ENCODE measurements at regions not wholly inside any gene's neighbourhood (a gene's known extent, or its start where the extent isn't known, plus 50 kb on each side); places are given as distances from the start of the nearest gene placed in this dataset.

DNA sequence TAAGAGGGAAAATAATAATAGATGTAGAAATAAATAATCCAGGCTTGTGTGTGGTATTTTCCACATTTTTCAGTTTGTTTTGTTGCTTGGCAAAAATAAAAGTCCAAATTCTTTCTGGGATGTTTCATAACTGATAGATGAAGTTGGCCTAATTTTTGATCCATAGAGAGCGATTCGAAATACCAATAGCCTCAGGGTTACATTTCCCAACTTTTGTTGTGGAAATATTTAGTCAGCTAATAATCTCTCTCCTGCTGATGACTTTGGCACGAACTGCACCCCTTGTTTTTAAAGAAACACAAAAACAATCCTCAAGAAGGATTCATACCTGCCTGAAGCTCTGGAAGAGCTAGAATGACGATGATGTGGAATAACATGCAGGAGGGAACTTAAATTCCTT is 483.2 kb downstream of the ADRA2A start:
- CTCF ChIA-PET = no interaction called here
- Histone ChIP-seq H3K9me3 (ENCODE audit: control insufficient read depth, insufficient read depth, low read depth, low read length) (no peaks in the 10 kb centered on the region), H3K4me3 (ENCODE audit: low read depth, low read length) (no peak overlapping the region), H3K4me1 (ENCODE audit: control insufficient read depth, insufficient read depth, low read length) (no peaks in the 10 kb centered on the region), H3K27ac (ENCODE audit: extremely low read depth, low read depth, low read length) (no peak overlapping the region), H3K36me3 (ENCODE audit: control insufficient read depth in 2 of 2, insufficient read depth in 1 of 2, low read length in 2 of 2) (no peaks in the 10 kb centered on the region)
- TF ChIP-seq, protein P1, sequence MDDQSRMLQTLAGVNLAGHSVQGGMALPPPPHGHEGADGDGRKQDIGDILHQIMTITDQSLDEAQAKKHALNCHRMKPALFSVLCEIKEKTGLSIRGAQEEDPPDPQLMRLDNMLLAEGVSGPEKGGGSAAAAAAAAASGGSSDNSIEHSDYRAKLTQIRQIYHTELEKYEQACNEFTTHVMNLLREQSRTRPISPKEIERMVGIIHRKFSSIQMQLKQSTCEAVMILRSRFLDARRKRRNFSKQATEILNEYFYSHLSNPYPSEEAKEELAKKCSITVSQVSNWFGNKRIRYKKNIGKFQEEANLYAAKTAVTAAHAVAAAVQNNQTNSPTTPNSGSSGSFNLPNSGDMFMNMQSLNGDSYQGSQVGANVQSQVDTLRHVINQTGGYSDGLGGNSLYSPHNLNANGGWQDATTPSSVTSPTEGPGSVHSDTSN (CRISPR knock-in tag; IDR thresholded peaks at IDR 0.05) = no peak
- POLR2A ChIA-PET = no interaction called here

DNA sequence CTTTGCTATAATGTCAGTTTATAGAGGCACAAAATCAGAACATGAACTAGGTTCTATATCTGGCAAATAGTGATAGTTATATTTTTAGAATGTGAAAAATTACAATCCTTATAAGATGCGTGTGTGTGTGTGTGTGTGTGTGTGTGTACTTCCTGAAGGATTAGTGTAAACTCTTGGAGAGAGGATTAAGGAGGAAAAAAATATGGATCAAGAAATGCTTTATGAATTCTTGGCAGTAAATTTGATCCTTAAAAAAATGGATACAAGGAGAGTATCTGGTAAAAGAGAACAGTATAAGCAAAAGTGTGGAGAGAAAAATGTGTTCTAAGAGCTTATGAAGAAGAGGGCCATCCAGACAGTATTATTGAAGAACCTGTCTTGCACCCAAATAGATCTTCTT is 484.3 kb downstream of the ADRA2A start:
- POLR2A ChIA-PET = no interaction called here
- Histone ChIP-seq H3K27ac (ENCODE audit: extremely low read depth, low read depth, low read length) (no peak overlapping the region), H3K9me3 (ENCODE audit: control insufficient read depth, insufficient read depth, low read depth, low read length) (no peaks in the 10 kb centered on the region), H3K4me1 (ENCODE audit: control insufficient read depth, insufficient read depth, low read length) (no peaks in the 10 kb centered on the region), H3K36me3 (ENCODE audit: control insufficient read depth in 2 of 2, insufficient read depth in 1 of 2, low read length in 2 of 2) (no peaks in the 10 kb centered on the region), H3K4me3 (ENCODE audit: low read depth, low read length) (no peak overlapping the region)
- CTCF ChIA-PET = interaction anchor here (0.7 to 1.3 kb wide), 2 partner anchors 275 to 485 kb away, joined by 3 read pairs; no protein-coding TSS in a partner anchor
- TF ChIP-seq ZNF521 (tag by site-specific recombination; IDR thresholded peaks at IDR 0.05) (no peak), ZNF248 (tag by site-specific recombination; IDR thresholded peaks at IDR 0.05) (no peak), SCRT2 (tag by site-specific recombination; IDR thresholded peaks at IDR 0.05) (no peak)
- TF ChIP-seq, protein P2, sequence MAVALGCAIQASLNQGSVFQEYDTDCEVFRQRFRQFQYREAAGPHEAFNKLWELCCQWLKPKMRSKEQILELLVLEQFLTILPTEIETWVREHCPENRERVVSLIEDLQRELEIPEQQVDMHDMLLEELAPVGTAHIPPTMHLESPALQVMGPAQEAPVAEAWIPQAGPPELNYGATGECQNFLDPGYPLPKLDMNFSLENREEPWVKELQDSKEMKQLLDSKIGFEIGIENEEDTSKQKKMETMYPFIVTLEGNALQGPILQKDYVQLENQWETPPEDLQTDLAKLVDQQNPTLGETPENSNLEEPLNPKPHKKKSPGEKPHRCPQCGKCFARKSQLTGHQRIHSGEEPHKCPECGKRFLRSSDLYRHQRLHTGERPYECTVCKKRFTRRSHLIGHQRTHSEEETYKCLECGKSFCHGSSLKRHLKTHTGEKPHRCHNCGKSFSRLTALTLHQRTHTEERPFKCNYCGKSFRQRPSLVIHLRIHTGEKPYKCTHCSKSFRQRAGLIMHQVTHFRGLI (tag by site-specific recombination; IDR thresholded peaks at IDR 0.05) = no peak

DNA sequence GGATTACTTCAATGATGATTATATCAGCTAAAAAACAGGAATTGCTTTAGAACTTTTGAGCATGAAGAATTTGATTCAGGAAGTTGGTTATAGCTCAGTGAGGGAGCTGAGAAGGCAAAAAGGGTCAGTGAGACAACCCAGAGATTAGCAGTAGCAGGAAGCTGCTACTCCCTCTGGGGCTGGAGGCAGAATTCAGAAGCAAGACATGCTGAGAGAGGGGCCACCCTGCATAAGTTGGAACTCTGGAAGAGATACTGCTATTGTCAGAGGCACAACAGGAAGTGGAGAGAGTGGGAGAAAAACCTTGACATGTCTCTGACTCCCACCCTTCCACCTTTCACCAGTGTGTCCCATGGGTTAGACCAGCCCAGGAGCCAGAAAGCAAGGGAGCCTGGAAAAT is 488.7 kb downstream of the ADRA2A start:
- ChIA-PET POLR2A (no interaction called here), CTCF (no interaction called here)
- no peak overlapping the region for H3K4me3 ChIP-seq (ENCODE audit: low read depth, low read length)
- no peak overlapping the region for H3K27ac ChIP-seq (ENCODE audit: extremely low read depth, low read depth, low read length)
- no peaks in the 10 kb centered on the region for H3K9me3 ChIP-seq (ENCODE audit: control insufficient read depth, insufficient read depth, low read depth, low read length)
- no peaks in the 10 kb centered on the region for H3K36me3 ChIP-seq (ENCODE audit: control insufficient read depth in 2 of 2, insufficient read depth in 1 of 2, low read length in 2 of 2)
- H3K4me1 ChIP-seq (ENCODE audit: control insufficient read depth, insufficient read depth, low read length) = no peaks in the 10 kb centered on the region
- no peak for TF ChIP-seq ZNF677 (tag by site-specific recombination; IDR thresholded peaks at IDR 0.05)
- no peak for TF ChIP-seq GLIS2 (tag by site-specific recombination; IDR thresholded peaks at IDR 0.05)
- TF ChIP-seq SP2 (tag by site-specific recombination; IDR thresholded peaks at IDR 0.05) = no peak
- TF ChIP-seq, protein P3, sequence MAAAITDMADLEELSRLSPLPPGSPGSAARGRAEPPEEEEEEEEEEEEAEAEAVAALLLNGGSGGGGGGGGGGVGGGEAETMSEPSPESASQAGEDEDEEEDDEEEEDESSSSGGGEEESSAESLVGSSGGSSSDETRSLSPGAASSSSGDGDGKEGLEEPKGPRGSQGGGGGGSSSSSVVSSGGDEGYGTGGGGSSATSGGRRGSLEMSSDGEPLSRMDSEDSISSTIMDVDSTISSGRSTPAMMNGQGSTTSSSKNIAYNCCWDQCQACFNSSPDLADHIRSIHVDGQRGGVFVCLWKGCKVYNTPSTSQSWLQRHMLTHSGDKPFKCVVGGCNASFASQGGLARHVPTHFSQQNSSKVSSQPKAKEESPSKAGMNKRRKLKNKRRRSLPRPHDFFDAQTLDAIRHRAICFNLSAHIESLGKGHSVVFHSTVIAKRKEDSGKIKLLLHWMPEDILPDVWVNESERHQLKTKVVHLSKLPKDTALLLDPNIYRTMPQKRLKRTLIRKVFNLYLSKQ (tag by site-specific recombination; IDR thresholded peaks at IDR 0.05; ENCODE audit: borderline replicate concordance) = no peak
- no peak for TF ChIP-seq YY1 (tag by site-specific recombination; IDR thresholded peaks at IDR 0.05)
- TF ChIP-seq, protein P4, sequence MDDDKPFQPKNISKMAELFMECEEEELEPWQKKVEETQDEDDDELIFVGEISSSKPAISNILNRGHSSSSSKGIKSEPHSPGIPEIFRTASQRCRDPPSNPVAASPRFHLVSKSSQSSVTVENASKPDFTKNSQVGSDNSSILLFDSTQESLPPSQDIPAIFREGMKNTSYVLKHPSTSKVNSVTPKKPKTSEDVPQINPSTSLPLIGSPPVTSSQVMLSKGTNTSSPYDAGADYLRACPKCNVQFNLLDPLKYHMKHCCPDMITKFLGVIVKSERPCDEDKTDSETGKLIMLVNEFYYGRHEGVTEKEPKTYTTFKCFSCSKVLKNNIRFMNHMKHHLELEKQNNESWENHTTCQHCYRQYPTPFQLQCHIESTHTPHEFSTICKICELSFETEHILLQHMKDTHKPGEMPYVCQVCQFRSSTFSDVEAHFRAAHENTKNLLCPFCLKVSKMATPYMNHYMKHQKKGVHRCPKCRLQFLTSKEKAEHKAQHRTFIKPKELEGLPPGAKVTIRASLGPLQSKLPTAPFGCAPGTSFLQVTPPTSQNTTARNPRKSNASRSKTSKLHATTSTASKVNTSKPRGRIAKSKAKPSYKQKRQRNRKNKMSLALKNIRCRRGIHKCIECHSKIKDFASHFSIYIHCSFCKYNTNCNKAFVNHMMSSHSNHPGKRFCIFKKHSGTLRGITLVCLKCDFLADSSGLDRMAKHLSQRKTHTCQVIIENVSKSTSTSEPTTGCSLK (tag by site-specific recombination; IDR thresholded peaks at IDR 0.05) = no peak
- TF ChIP-seq, protein P5, sequence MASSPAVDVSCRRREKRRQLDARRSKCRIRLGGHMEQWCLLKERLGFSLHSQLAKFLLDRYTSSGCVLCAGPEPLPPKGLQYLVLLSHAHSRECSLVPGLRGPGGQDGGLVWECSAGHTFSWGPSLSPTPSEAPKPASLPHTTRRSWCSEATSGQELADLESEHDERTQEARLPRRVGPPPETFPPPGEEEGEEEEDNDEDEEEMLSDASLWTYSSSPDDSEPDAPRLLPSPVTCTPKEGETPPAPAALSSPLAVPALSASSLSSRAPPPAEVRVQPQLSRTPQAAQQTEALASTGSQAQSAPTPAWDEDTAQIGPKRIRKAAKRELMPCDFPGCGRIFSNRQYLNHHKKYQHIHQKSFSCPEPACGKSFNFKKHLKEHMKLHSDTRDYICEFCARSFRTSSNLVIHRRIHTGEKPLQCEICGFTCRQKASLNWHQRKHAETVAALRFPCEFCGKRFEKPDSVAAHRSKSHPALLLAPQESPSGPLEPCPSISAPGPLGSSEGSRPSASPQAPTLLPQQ (tag by site-specific recombination; IDR thresholded peaks at IDR 0.05) = no peak
- no peak for TF ChIP-seq ZNF843 (tag by site-specific recombination; IDR thresholded peaks at IDR 0.05)
- TF ChIP-seq ZNF501 (tag by site-specific recombination; IDR thresholded peaks at IDR 0.05) = no peak
- no peak for TF ChIP-seq WT1 (tag by site-specific recombination; IDR thresholded peaks at IDR 0.05)
- TF ChIP-seq, protein P6, sequence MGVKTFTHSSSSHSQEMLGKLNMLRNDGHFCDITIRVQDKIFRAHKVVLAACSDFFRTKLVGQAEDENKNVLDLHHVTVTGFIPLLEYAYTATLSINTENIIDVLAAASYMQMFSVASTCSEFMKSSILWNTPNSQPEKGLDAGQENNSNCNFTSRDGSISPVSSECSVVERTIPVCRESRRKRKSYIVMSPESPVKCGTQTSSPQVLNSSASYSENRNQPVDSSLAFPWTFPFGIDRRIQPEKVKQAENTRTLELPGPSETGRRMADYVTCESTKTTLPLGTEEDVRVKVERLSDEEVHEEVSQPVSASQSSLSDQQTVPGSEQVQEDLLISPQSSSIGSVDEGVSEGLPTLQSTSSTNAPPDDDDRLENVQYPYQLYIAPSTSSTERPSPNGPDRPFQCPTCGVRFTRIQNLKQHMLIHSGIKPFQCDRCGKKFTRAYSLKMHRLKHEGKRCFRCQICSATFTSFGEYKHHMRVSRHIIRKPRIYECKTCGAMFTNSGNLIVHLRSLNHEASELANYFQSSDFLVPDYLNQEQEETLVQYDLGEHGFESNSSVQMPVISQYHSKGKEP (tag by site-specific recombination; IDR thresholded peaks at IDR 0.05) = no peak
- TF ChIP-seq SETDB1 (IDR thresholded peaks at IDR 0.05; ENCODE audit: insufficient read length, low read length) = no peak
- no peak for TF ChIP-seq OVOL3 (tag by site-specific recombination; IDR thresholded peaks at IDR 0.05)
- TF ChIP-seq ZNF837 (tag by site-specific recombination; IDR thresholded peaks at IDR 0.05) = no peak
- TF ChIP-seq, protein P7, sequence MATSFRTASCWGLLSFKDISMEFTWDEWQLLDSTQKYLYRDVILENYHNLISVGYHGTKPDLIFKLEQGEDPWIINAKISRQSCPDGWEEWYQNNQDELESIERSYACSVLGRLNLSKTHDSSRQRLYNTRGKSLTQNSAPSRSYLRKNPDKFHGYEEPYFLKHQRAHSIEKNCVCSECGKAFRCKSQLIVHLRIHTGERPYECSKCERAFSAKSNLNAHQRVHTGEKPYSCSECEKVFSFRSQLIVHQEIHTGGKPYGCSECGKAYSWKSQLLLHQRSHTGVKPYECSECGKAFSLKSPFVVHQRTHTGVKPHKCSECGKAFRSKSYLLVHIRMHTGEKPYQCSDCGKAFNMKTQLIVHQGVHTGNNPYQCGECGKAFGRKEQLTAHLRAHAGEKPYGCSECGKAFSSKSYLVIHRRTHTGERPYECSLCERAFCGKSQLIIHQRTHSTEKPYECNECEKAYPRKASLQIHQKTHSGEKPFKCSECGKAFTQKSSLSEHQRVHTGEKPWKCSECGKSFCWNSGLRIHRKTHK (tag by site-specific recombination; IDR thresholded peaks at IDR 0.05) = no peak
- TF ChIP-seq ZNF16 (tag by site-specific recombination; IDR thresholded peaks at IDR 0.05; ENCODE audit: low read depth) = no peak

Measured in HEK293 (cell line).